CD4-positive, alpha-beta T cell (primary cell): ENCODE measurements at regions not wholly inside any gene's neighbourhood (a gene's known extent, or its start where the extent isn't known, plus 50 kb on each side); places are given as distances from the start of the nearest gene placed in this dataset.
A peak's percentile ranks its signal among the peaks of the same experiment; 100 is the strongest.

Source experiments
- ATAC-seq: fragments of 200-7000 bp; cut with Tn5 transposase; one replicate; pipeline ENCODE4 v1.10.0; 2022; ENCODE audit warnings: mild to moderate bottlenecking; ENCODE audit not compliant: poor library complexity
- CTCF ChIA-PET: fragments of 350-600 bp; sonication (Branson Sonifier 250); formaldehyde crosslinking; loops from one replicate; lab custom pipeline; 2021; ENCODE audit warnings: antibody characterized with exemption, inconsistent platforms; lab: Charles Lee
- POLR2A ChIA-PET: fragments of 350-600 bp; sonication (Branson Sonifier 250); formaldehyde crosslinking; loops from one replicate; lab custom pipeline; 2021; ENCODE audit warnings: antibody characterized with exemption, inconsistent platforms; lab: Charles Lee
- DNase-seq, 14 experiments: peaks; one replicate each; pipeline ENCODE4 v3.0.0-alpha.2; 2013 to 2020; ENCODE audit warnings: mixed read lengths in 2 of 14
- H3K27ac ChIP-seq, 2 donors: one replicate each; pipeline versions ENCODE4 v1.5.1 to v1.7.0; 2013; ENCODE audit warnings: low read length in 2 of 2, low read depth in 1 of 2, mild to moderate bottlenecking in 1 of 2
- H3K27me3 ChIP-seq, 2 experiments: 1 replicate in 1 of 2; 2 replicates in 1 of 2; pipeline versions ENCODE4 v1.6.1 to v1.7.0; 2013; ENCODE audit warnings: low read length in 2 of 2, control low read depth in 1 of 2, mild to moderate bottlenecking in 1 of 2, moderate library complexity in 1 of 2; ENCODE audit not compliant: insufficient read depth in 2 of 2, control insufficient read depth in 1 of 2
- H3K36me3 ChIP-seq: one replicate; pipeline ENCODE4 v1.6.1; 2013; ENCODE audit warnings: low read length, control low read depth; ENCODE audit not compliant: insufficient read depth
- H3K4me1 ChIP-seq: one replicate; pipeline ENCODE4 v1.6.1; 2013; ENCODE audit warnings: low read length, control low read depth; ENCODE audit not compliant: insufficient read depth
- H3K4me3 ChIP-seq: one replicate; pipeline ENCODE4 v1.5.1; 2013; ENCODE audit warnings: mild to moderate bottlenecking, low read length, moderate library complexity
- H3K9me3 ChIP-seq, 2 experiments: 1 replicate in 1 of 2; 2 replicates in 1 of 2; pipeline versions ENCODE4 v1.6.1 to v1.7.0; 2013; ENCODE audit warnings: low read length in 2 of 2, mild to moderate bottlenecking in 2 of 2, control low read depth in 1 of 2, moderate library complexity in 1 of 2; ENCODE audit not compliant: control insufficient read depth in 1 of 2, insufficient read depth in 1 of 2
- H3K27ac Mint-ChIP-seq: one replicate; pipeline ENCODE4 v1.8.0; 2020; ENCODE audit warnings: mixed read lengths
- H3K27me3 Mint-ChIP-seq: one replicate; pipeline ENCODE4 v1.8.0; 2021; ENCODE audit warnings: mixed read lengths
- H3K36me3 Mint-ChIP-seq: one replicate; pipeline ENCODE4 v1.8.0; 2021; ENCODE audit warnings: low read depth, mixed read lengths
- H3K4me1 Mint-ChIP-seq: one replicate; pipeline ENCODE4 v1.8.0; 2021; ENCODE audit warnings: low read depth, mixed read lengths
- H3K4me3 Mint-ChIP-seq: one replicate; pipeline ENCODE4 v1.8.0; 2020; ENCODE audit warnings: mild to moderate bottlenecking, mixed read lengths
- H3K9me3 Mint-ChIP-seq: one replicate; pipeline ENCODE4 v1.8.0; 2020; ENCODE audit warnings: mixed read lengths
- CTCF ChIP-seq: fragments of 200-600 bp; IDR thresholded peaks from one replicate; pipeline ENCODE4 v1.8.0; 2022; ENCODE audit warnings: antibody characterized with exemption, mild to moderate bottlenecking
- intact Hi-C, 2 experiments: fragments of 100-400 bp; cut with DNase I in 1 of 2; cut with micrococcal nuclease in 1 of 2; formaldehyde crosslinking; loops; one replicate each; pipeline versions ENCODE4 v1.15.1 to v1.9.0; 2023 to 2025; cut with DNase I, micrococcal nuclease

GRCh38 chr3:187809612-187809991 lies 64.3 kb upstream of the BCL6 start:
- Mint-ChIP-seq H3K36me3 (no peaks in the 10 kb centered on the region), H3K27ac (no peak overlapping the region), H3K4me3 (no peak overlapping the region), H3K9me3 (no peaks in the 10 kb centered on the region), H3K4me1 (no peaks in the 10 kb centered on the region), H3K27me3 (no peaks in the 10 kb centered on the region)
- H3K36me3 ChIP-seq = no peaks in the 10 kb centered on the region
- no peak overlapping the region for H3K4me3 ChIP-seq
- TF ChIP-seq CTCF = no peak
- ATAC-seq (no peak), DNase-seq (no peak)
- H3K4me1 ChIP-seq = no peaks in the 10 kb centered on the region
- ChIA-PET CTCF (interaction anchor here (1.5 kb wide), 1 partner anchor 61 kb away, joined by 3 read pairs; no protein-coding TSS in a partner anchor), POLR2A (no interaction called here)
- H3K27me3 ChIP-seq = no peaks in the 10 kb centered on the region
- intact Hi-C loops = no loop called here
- no peaks in the 10 kb centered on the region for H3K9me3 ChIP-seq
- H3K27ac ChIP-seq = no peak overlapping the region

- H3K36me3 Mint-ChIP-seq = no peaks in the 10 kb centered on the region
- ATAC-seq (no peak), DNase-seq (no peak)
- ChIA-PET POLR2A (no interaction called here), CTCF (interaction anchor here (1.5 kb wide), 1 partner anchor 61 kb away, joined by 3 read pairs; no protein-coding TSS in a partner anchor)
- H3K9me3 Mint-ChIP-seq = no peaks in the 10 kb centered on the region
- Histone ChIP-seq H3K4me3 (no peak overlapping the region), H3K9me3 (no peaks in the 10 kb centered on the region), H3K36me3 (no peaks in the 10 kb centered on the region), H3K4me1 (no peaks in the 10 kb centered on the region), H3K27ac (no peak overlapping the region), H3K27me3 (no peaks in the 10 kb centered on the region)
- TF ChIP-seq CTCF = no peak
- intact Hi-C loops = no loop called here
- H3K27ac Mint-ChIP-seq = no peak overlapping the region
- H3K4me3 Mint-ChIP-seq = no peak overlapping the region
- H3K27me3 Mint-ChIP-seq = no peaks in the 10 kb centered on the region
- H3K4me1 Mint-ChIP-seq = no peaks in the 10 kb centered on the region
These were observed 64.8 kb upstream of the BCL6 start for GRCh38 chr3:187810021-187810446.

- ChIA-PET POLR2A (no interaction called here), CTCF (interaction anchor here (1.2 kb wide), 1 partner anchor 13 kb away, joined by 3 read pairs; no protein-coding TSS in a partner anchor)
- no peak for TF ChIP-seq CTCF
- no peaks in the 10 kb centered on the region for H3K9me3 ChIP-seq
- H3K4me1 ChIP-seq = no peaks in the 10 kb centered on the region
- no peaks in the 10 kb centered on the region for H3K9me3 Mint-ChIP-seq
- intact Hi-C loops = no loop called here
- ATAC-seq = no peak
- no peak overlapping the region for H3K4me3 Mint-ChIP-seq
- no peaks in the 10 kb centered on the region for H3K27me3 ChIP-seq
- no peaks in the 10 kb centered on the region for H3K4me1 Mint-ChIP-seq
- peak in 2 of 14 experiments; percentile 14 to 35 for DNase-seq
- H3K27me3 Mint-ChIP-seq = no peaks in the 10 kb centered on the region
- no peaks in the 10 kb centered on the region for H3K36me3 ChIP-seq
- H3K36me3 Mint-ChIP-seq = no peaks in the 10 kb centered on the region
- H3K27ac Mint-ChIP-seq = no peak overlapping the region
- H3K27ac ChIP-seq = no peak overlapping the region
- H3K4me3 ChIP-seq = no peak overlapping the region
These were observed 66.5 kb upstream of the BCL6 start for GRCh38 chr3:187811585-187812250.
